Islet of Langerhans (tissue), 1 donor: ENCODE measurements at regions not wholly inside any gene's neighbourhood (a gene's known extent, or its start where the extent isn't known, plus 50 kb on each side); places are given as distances from the start of the nearest gene placed in this dataset.

Experiments used
- FAIRE-seq: peaks from one replicate; lab custom pipeline; 2011; peaks lifted over from hg19 to GRCh38; lab: Jason Lieb, UNC

- no peak for FAIRE-seq
These were observed 166.6 kb upstream of the PDE3A start for GRCh38 chr12:20201733-20202132.

GRCh38 chr12:20205854-20206253 lies 162.5 kb upstream of the PDE3A start:
- no peak for FAIRE-seq

- FAIRE-seq, result no peak
These were observed 161.9 kb upstream of the PDE3A start for GRCh38 chr12:20206410-20206809.

GRCh38 chr12:20210621-20211215 lies 157.6 kb upstream of the PDE3A start:
- no peak for FAIRE-seq

GRCh38 chr12:20211541-20211940 lies 156.8 kb upstream of the PDE3A start:
- no peak for FAIRE-seq

GRCh38 chr12:20211981-20212421 lies 156.3 kb upstream of the PDE3A start:
- FAIRE-seq, result no peak

GRCh38 chr12:20212658-20213555 lies 155.4 kb upstream of the PDE3A start:
- no peak for FAIRE-seq

DNA sequence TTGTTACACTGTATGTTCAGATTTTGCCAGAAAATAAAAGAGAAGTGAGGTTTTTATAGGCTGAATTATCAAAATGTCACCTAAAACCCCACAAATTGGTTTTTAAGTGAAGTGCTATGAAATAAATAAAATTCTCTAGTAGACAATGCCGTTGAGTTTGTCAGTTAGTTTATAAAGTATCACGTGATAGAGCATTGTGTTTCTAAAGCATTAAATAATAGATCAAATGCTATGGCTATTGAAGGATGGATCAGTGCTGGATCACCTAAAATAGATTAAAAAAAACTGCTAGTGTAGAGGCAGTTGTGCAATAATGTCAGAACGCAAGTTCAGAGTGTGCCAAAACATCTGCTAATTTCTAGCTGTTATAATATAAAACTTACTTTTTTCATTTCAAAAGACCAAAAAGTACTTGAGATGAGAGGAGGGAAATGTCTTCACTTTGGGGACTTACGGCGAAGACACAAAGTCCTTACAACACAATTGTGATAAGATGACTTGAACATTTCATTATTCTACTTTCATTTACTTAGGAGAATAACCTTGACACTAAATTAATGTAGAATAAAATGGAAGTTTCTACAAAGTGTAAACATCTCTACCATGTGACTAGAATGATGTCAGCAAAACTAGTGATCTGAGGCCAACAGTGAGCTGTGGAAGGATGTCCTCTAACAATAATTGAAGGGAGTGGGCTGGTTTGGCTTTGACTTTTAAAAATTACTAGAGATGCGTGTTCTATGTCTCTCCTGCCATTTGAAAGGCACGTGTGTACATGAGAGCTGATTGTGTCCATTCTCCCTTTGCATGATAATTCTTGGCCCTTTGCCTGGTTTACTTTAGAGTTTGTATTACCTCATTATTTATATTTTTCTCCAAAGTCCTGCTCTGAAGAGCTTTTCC lies 154.4 kb upstream of the PDE3A start:
- no peak for FAIRE-seq

GRCh38 chr12:20220339-20220738 lies 148.0 kb upstream of the PDE3A start:
- FAIRE-seq, result no peak

GRCh38 chr12:20232931-20233675 lies 135.2 kb upstream of the PDE3A start:
- no peak for FAIRE-seq

- FAIRE-seq, result no peak
These were observed 133.9 kb upstream of the PDE3A start for GRCh38 chr12:20234474-20234873.

- FAIRE-seq, result no peak
These were observed 131.2 kb upstream of the PDE3A start for GRCh38 chr12:20237091-20237490.

- no peak for FAIRE-seq
These were observed 122.8 kb upstream of the PDE3A start for GRCh38 chr12:20245491-20245890.

DNA sequence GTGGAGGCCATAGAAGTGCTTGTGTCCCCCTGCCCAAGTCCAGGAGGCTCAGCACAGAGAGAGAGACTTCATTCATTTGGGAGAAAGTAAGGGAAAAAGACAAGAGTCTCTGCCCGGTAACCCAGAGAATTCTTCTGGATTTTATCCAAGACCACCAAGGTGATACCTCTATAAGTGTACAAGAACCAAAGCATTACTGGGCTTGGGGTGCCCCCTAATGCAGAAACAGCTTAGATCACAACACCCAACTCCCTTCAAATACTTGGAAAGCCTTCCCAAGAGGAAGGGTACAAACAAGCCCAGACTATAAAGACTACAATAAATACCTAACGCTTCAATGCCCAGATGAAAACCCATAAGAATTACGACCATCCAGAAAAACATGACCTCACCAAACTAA lies 119.7 kb upstream of the PDE3A start:
- no peak for FAIRE-seq

GRCh38 chr12:20250761-20251160 lies 117.6 kb upstream of the PDE3A start:
- FAIRE-seq, result no peak

DNA sequence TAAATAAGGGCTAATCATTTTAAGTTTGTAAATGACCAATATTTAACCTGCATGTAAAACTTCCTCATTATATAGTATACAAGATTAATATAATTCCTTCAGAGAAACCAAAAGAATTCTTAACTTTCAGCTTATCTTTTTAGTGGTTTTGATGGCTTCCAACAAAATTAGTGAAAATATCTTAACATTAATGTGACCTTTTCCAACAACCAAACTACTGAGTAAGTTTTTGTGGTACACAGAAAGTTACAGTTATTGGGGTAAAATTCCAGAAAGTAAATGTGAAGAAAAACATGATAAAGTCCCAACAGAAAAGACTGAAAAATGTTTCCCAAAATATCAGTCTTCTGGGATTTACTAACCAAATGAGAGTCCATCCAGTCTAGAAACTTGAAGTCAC lies 111.0 kb upstream of the PDE3A start:
- FAIRE-seq, result no peak

GRCh38 chr12:20259786-20260185 lies 108.6 kb upstream of the PDE3A start:
- no peak for FAIRE-seq

DNA sequence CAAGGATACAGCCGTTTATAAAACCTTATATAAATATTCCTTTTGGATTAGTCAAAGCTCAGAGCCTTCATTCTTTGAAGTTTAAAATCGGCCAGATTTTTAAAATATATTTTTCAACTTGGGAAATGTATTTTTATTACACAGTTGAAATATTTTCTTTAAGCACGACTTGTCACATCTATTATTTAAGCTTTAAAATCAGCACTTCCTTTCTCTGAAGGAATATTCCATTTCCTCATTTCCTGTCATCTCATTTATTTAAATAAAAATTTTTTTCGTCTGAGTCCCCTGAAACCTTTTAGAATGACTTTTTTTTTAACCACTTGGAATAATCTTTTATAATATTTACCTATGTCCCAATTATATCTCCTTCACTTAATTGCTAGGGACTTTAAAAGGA lies 107.5 kb upstream of the PDE3A start:
- no peak for FAIRE-seq

GRCh38 chr12:20262119-20262518 lies 106.2 kb upstream of the PDE3A start:
- no peak for FAIRE-seq

DNA sequence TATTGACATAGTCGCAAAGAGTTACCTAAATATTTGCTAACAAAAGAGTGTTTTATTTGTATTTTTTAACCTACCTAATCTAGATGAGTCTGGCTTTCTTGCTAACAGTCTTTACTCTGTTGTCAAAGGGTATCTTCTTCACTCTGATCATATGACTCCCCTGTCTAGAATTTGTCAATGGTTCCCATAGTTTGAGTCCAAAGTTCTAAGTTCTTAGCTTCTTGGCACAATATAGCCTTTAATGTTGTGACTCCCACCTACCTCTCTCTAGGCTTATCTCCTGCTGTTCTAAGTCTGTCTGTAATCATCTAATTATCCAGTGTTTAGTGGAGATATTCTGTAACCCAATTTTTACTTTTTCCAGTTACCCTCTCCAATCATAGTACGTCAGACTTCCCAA lies 104.3 kb upstream of the PDE3A start:
- FAIRE-seq, result no peak

GRCh38 chr12:20264608-20265114 lies 103.7 kb upstream of the PDE3A start:
- FAIRE-seq, result no peak
